DND-41 (cell line): ENCODE measurements at regions not wholly inside any gene's neighbourhood (a gene's known extent, or its start where the extent isn't known, plus 50 kb on each side); places are given as distances from the start of the nearest gene placed in this dataset.

Experiments used
- ATAC-seq: fragments of 200-7000 bp; cut with Tn5 transposase; 3 replicates; pipeline ENCODE4 v1.9.1; 2021; ENCODE audit warnings: low read depth; ENCODE audit not compliant: insufficient read depth
- DNase-seq: peaks from one replicate; pipeline ENCODE4 v3.0.0-alpha.2; 2020
- H2AFZ ChIP-seq: 2 replicates; pipeline ENCODE4 v1.6.0; 2012; ENCODE audit warnings: low read depth, low read length
- H3K27ac ChIP-seq: 2 replicates; pipeline ENCODE4 v1.5.1; 2012; ENCODE audit warnings: low read length, inconsistent platforms
- H3K27me3 ChIP-seq: fragments of 200-600 bp; sonication (generic); 2 replicates; pipeline ENCODE4 v1.6.0; 2012; ENCODE audit warnings: low read length, mild to moderate bottlenecking, inconsistent platforms; ENCODE audit not compliant: insufficient read depth, poor library complexity
- H3K36me3 ChIP-seq: 2 replicates; pipeline ENCODE4 v1.5.1; 2012; ENCODE audit warnings: low read length, inconsistent platforms; ENCODE audit not compliant: insufficient read depth
- H3K4me1 ChIP-seq: 2 replicates; pipeline ENCODE4 v1.5.1; 2012; ENCODE audit warnings: mild to moderate bottlenecking, low read length; ENCODE audit not compliant: insufficient read depth
- H3K4me2 ChIP-seq: 2 replicates; pipeline ENCODE4 v1.6.0; 2012; ENCODE audit warnings: mild to moderate bottlenecking, moderate library complexity, low read length, inconsistent platforms; ENCODE audit not compliant: insufficient read depth
- H3K4me3 ChIP-seq, 2 experiments: fragments of 200-600 bp in 1 of 2; shearing (Covaris generic) in 1 of 2; 2 replicates each; pipeline ENCODE4 v1.5.1; 2012 to 2016; ENCODE audit warnings: inconsistent platforms in 2 of 2, low read length in 2 of 2, mild to moderate bottlenecking in 2 of 2, low read depth in 1 of 2, moderate library complexity in 1 of 2
- H3K79me2 ChIP-seq: 2 replicates; pipeline ENCODE4 v1.6.0; 2012; ENCODE audit warnings: low read length, inconsistent platforms; ENCODE audit not compliant: insufficient read depth
- H3K9ac ChIP-seq: 2 replicates; pipeline ENCODE4 v1.6.0; 2012; ENCODE audit warnings: low read depth, mild to moderate bottlenecking, inconsistent platforms, low read length, moderate library complexity
- H3K9me3 ChIP-seq: 2 replicates; pipeline ENCODE4 v1.5.1; 2012; ENCODE audit warnings: low read length, moderate library complexity, mild to moderate bottlenecking, inconsistent platforms; ENCODE audit not compliant: insufficient read depth, severe bottlenecking
- H4K20me1 ChIP-seq: 2 replicates; pipeline ENCODE4 v1.6.0; 2012; ENCODE audit warnings: low read length; ENCODE audit not compliant: insufficient read depth
- EZH2 ChIP-seq: IDR thresholded peaks from 3 replicates; pipeline ENCODE4 v1.6.1; 2012; ENCODE audit warnings: borderline replicate concordance, low read depth, mild to moderate bottlenecking, moderate library complexity, low read length, inconsistent platforms; ENCODE audit not compliant: severe bottlenecking
- TF ChIP-seq, protein P1 (sequence below): IDR thresholded peaks from 2 replicates; pipeline ENCODE4 v1.5.1; 2012; ENCODE audit warnings: borderline replicate concordance, low read length, moderate library complexity, mild to moderate bottlenecking; ENCODE audit not compliant: poor library complexity, severe bottlenecking; ENCODE audit errors: extremely low read depth

DNA sequence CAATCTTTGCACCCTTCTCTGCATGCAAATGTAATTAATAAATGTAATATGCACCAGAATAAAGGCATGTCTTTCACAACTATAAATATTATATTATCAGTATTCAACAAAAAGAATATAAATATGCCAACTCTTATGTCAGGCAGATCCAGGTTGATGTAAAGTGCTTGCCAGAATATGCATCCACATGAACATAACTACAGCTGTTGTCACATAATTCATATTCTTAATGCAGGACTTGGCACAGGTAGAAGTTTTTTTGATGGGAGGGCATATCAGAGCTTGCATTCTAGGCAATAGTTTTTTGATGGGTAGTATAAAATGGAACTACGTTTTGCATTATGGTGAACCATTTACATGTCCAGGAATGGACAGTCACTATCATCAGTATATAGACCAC is 544.3 kb downstream of the ZNF804A start:
- no peak overlapping the region for H2AFZ ChIP-seq
- no peak overlapping the region for H3K4me3 ChIP-seq
- no peak for ATAC-seq
- H3K9ac ChIP-seq: no peak overlapping the region
- no peaks in the 10 kb centered on the region for H3K9me3 ChIP-seq
- no peaks in the 10 kb centered on the region for H4K20me1 ChIP-seq
- H3K27me3 ChIP-seq: no peaks in the 10 kb centered on the region
- no peaks in the 10 kb centered on the region for H3K4me1 ChIP-seq
- no peaks in the 10 kb centered on the region for H3K79me2 ChIP-seq
- no peak for TF ChIP-seq EZH2
- TF ChIP-seq, protein P1, sequence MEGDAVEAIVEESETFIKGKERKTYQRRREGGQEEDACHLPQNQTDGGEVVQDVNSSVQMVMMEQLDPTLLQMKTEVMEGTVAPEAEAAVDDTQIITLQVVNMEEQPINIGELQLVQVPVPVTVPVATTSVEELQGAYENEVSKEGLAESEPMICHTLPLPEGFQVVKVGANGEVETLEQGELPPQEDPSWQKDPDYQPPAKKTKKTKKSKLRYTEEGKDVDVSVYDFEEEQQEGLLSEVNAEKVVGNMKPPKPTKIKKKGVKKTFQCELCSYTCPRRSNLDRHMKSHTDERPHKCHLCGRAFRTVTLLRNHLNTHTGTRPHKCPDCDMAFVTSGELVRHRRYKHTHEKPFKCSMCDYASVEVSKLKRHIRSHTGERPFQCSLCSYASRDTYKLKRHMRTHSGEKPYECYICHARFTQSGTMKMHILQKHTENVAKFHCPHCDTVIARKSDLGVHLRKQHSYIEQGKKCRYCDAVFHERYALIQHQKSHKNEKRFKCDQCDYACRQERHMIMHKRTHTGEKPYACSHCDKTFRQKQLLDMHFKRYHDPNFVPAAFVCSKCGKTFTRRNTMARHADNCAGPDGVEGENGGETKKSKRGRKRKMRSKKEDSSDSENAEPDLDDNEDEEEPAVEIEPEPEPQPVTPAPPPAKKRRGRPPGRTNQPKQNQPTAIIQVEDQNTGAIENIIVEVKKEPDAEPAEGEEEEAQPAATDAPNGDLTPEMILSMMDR: no peak
- no peaks in the 10 kb centered on the region for H3K36me3 ChIP-seq
- no peak overlapping the region for H3K4me2 ChIP-seq
- H3K27ac ChIP-seq: no peak overlapping the region
- no peak for DNase-seq

DNA sequence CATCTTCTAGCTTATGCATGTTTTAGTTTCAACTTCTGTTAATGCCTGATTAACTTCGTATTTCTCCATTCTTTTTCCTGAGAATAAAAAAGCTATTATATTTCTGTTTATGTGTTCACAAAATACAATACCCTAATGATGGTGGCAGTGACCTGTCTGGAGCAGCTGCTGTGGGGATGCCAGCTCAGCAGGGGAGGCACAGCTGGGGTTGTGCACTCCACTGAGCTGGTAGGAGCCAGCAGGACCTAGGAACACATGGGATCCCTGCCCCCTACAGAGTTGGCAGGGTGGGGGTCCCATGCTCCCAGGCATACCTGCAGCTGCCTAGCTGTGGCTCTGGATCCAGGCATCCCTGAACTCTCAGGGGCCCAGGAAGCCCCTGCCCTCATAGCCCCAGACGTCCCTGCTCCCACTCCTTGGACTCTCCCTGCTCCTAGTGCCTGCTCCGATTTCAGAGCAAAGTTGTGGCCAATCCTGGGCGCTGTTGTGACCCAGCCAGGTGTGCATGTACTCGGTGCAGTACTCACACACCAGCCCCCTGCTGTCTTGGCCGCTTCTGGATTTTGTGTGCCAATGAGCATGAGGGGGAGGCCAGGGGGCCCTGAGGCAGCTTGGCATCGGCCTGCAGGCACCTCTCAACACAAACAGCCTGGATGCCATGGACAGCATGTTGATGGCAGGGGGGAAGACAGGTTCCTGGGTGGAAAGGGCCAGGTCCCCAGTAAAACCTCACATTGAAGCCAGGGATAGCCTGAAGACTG is 546.0 kb downstream of the ZNF804A start:
- no peaks in the 10 kb centered on the region for H3K9me3 ChIP-seq
- no peak for DNase-seq

DNA sequence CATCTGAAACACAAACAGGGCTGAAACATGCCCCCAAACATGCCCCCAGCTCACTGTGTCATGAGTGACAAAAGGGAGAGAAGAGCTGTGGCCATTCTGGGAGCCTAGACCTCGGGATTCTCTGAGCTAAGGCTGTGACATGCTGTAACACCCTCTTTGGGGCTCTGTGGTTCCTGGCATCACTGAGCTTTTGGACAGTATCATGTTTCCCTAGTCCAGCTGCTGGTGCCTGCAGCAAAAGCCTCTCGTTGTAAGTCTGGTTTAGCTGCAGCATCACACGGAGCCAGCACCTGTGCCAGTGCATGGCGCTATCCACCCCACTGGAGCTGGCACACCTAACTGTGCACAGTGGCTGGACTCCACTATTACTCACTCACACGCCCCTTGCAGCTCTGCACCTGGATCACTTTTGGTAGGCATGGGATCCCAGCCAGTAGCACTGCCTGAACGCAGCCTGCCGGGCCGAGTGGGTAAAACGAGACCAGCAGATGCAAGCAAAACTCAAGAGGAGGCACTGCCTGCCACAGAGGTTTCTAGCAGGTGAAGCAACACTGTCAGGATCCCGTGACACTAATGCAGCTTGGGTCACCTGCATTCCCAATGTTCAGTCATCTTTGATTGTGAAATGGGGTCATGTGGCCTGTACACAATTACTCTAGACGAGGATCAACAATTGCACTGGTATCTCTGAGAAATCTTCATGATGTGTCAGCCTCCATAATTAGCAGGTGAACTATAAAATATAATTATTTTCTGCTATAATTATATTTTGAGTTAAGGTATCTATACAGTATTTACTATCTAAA is 547.2 kb downstream of the ZNF804A start:
- H3K27ac ChIP-seq: no peak overlapping the region
- ATAC-seq (no peak), DNase-seq (no peak)
- no peak overlapping the region for H3K9ac ChIP-seq
- H3K4me1 ChIP-seq: no peaks in the 10 kb centered on the region
- no peaks in the 10 kb centered on the region for H3K36me3 ChIP-seq
- no peak for TF ChIP-seq EZH2
- TF ChIP-seq, protein P1: no peak
- no peak overlapping the region for H2AFZ ChIP-seq
- H3K9me3 ChIP-seq: no peaks in the 10 kb centered on the region
- H3K27me3 ChIP-seq: no peaks in the 10 kb centered on the region
- H4K20me1 ChIP-seq: no peaks in the 10 kb centered on the region
- H3K4me2 ChIP-seq: no peak overlapping the region
- no peaks in the 10 kb centered on the region for H3K79me2 ChIP-seq
- no peak overlapping the region for H3K4me3 ChIP-seq

More for the DNA sequence above, 546.0 kb downstream of the ZNF804A start:
- Histone ChIP-seq H3K4me1 (no peaks in the 10 kb centered on the region), H3K79me2 (no peaks in the 10 kb centered on the region), H3K4me3 (no peak overlapping the region), H3K36me3 (no peaks in the 10 kb centered on the region), H3K27me3 (no peaks in the 10 kb centered on the region), H4K20me1 (no peaks in the 10 kb centered on the region), H3K27ac (no peak overlapping the region), H3K4me2 (no peak overlapping the region), H2AFZ (no peak overlapping the region), H3K9ac (no peak overlapping the region)
- no peak for TF ChIP-seq EZH2
- TF ChIP-seq, protein P1: no peak
- no peak for ATAC-seq
